K562 (cell line): ENCODE measurements at regions not wholly inside any gene's neighbourhood (a gene's known extent, or its start where the extent isn't known, plus 50 kb on each side); places are given as distances from the start of the nearest gene placed in this dataset.

ENCODE experiments used
- ATAC-seq: fragments of 200-7000 bp; cut with Tn5 transposase; 3 replicates; pipeline ENCODE4 v1.9.1; 2020; ENCODE audit warnings: moderate library complexity
- BruUV-seq: library from RNA; stranded (reverse); fragments of 400-500 nt; replicated peaks from 2 replicates; lab custom pipeline; 2021; lab: Mats Ljungman, UMichigan
- CTCF ChIA-PET: fragments of 300-600 bp; formaldehyde crosslinking; extraction: SDS; loops from one replicate; lab custom pipeline; 2021; ENCODE audit warnings: low intra/inter-chr PET ratio; lab: Yijun Ruan, JAX
- POLR2A ChIA-PET: fragments of 300-600, 350-650 bp; sonication (Branson Sonifier 250); formaldehyde crosslinking; extraction: SDS; loops from one replicate; lab custom pipeline; 2021; ENCODE audit warnings: antibody characterized with exemption, inconsistent platforms; lab: Yijun Ruan, JAX
- DNase-seq, 4 experiments: peaks; one replicate each; pipeline versions ENCODE4 v3.0.0 to v3.0.0-alpha.2; 2011 to 2018; ENCODE audit warnings: low spot score in 3 of 4, mixed read lengths in 3 of 4; ENCODE audit errors: extremely low read depth in 1 of 4
- FAIRE-seq: peaks from 2 replicates; lab custom pipeline; 2011; peaks lifted over from hg19 to GRCh38; lab: Jason Lieb, UNC
- H2AFZ ChIP-seq: 2 replicates; pipeline ENCODE4 v1.6.0; 2011; ENCODE audit warnings: low read depth, low read length, control low read depth, inconsistent platforms
- H3K27ac ChIP-seq: fragments of 200-600 bp; 3 replicates; pipeline ENCODE4 v1.8.0; 2011; ENCODE audit warnings: low read depth, mild to moderate bottlenecking, control low read depth, inconsistent platforms, low read length, moderate library complexity, mixed read lengths; ENCODE audit errors: extremely low read depth
- H3K27me3 ChIP-seq, 2 experiments: fragments of 300-600 bp in 1 of 2; 2 replicates in 1 of 2; 3 replicates in 1 of 2; pipeline versions ENCODE4 v1.6.0 to v1.8.0; 2011; ENCODE audit warnings: inconsistent platforms in 2 of 2, low read length in 2 of 2, mild to moderate bottlenecking in 1 of 2, mixed read lengths in 1 of 2, moderate library complexity in 1 of 2; ENCODE audit not compliant: control insufficient read depth in 2 of 2, insufficient read depth in 2 of 2
- H3K36me3 ChIP-seq: fragments of 300-600 bp; 3 replicates; pipeline ENCODE4 v1.8.0; 2011; ENCODE audit warnings: mild to moderate bottlenecking, low read length, inconsistent platforms; ENCODE audit not compliant: control insufficient read depth, insufficient read depth
- H3K4me1 ChIP-seq, 2 experiments: fragments of 200-600 bp in 1 of 2; replicated peaks in 1 of 2; 2 replicates in 1 of 2; 3 replicates in 1 of 2; pipeline versions ENCODE4 v1.5.1 to v1.8.0; 2011; ENCODE audit warnings: inconsistent platforms in 2 of 2, low read length in 2 of 2, mild to moderate bottlenecking in 1 of 2, mixed read lengths in 1 of 2, moderate library complexity in 1 of 2; ENCODE audit not compliant: control insufficient read depth in 2 of 2, insufficient read depth in 2 of 2
- H3K4me2 ChIP-seq: 2 replicates; pipeline ENCODE4 v1.6.1; 2011; ENCODE audit warnings: low read length, control low read depth, inconsistent platforms, mixed read lengths; ENCODE audit not compliant: insufficient read depth
- H3K4me3 ChIP-seq: fragments of 200-600 bp; sonication (generic), shearing (Covaris generic); 2 replicates; pipeline ENCODE4 v1.5.1; 2016; ENCODE audit warnings: control low read depth, inconsistent platforms
- H3K79me2 ChIP-seq: fragments of 200-600 bp; 3 replicates; pipeline ENCODE4 v1.8.0; 2011; ENCODE audit warnings: low read length, inconsistent platforms; ENCODE audit not compliant: control insufficient read depth, insufficient read depth
- H3K9ac ChIP-seq, 2 experiments: 2 replicates each; pipeline versions ENCODE4 v1.6.0 to v1.6.1; 2011; ENCODE audit warnings: low read depth in 2 of 2, low read length in 2 of 2, control low read depth in 1 of 2, inconsistent platforms in 1 of 2, mild to moderate bottlenecking in 1 of 2, mixed read lengths in 1 of 2; ENCODE audit not compliant: insufficient read depth in 1 of 2
- H3K9me1 ChIP-seq: one replicate; pipeline ENCODE4 v1.6.0; 2011; ENCODE audit warnings: inconsistent platforms, mild to moderate bottlenecking, low read length, moderate library complexity; ENCODE audit not compliant: control insufficient read depth, insufficient read depth
- H3K9me3 ChIP-seq: replicated peaks from 2 replicates; pipeline ENCODE4 v1.5.1; 2011; ENCODE audit warnings: low read depth, low read length, inconsistent platforms; ENCODE audit not compliant: control insufficient read depth, insufficient read depth
- H4K20me1 ChIP-seq: replicated peaks from 2 replicates; pipeline ENCODE4 v1.6.1; 2011; ENCODE audit warnings: low read length, inconsistent platforms, mixed read lengths; ENCODE audit not compliant: control insufficient read depth, insufficient read depth
- CBX3 ChIP-seq, 2 experiments: IDR thresholded peaks; 1 replicate in 1 of 2; 2 replicates in 1 of 2; pipeline ENCODE4 v1.6.1; 2012; ENCODE audit warnings: inconsistent platforms in 2 of 2, low read length in 2 of 2, borderline replicate concordance in 1 of 2, control low read depth in 1 of 2
- CHAMP1 ChIP-seq: fragments of 450-650 bp; IDR thresholded peaks from 2 replicates; pipeline ENCODE4 v1.6.1; 2016; ENCODE audit warnings: mild to moderate bottlenecking
- DNMT1 ChIP-seq: fragments of 450-650 bp; IDR thresholded peaks from 2 replicates; pipeline ENCODE4 v1.6.1; 2016; ENCODE audit warnings: antibody characterized with exemption, mild to moderate bottlenecking
- HLTF ChIP-seq: fragments of 450-650 bp; IDR thresholded peaks from 2 replicates; pipeline ENCODE4 v1.6.1; 2016
- KAT8 ChIP-seq: fragments of 450-650 bp; IDR thresholded peaks from 2 replicates; pipeline ENCODE4 v1.6.1; 2016; ENCODE audit warnings: low read depth, mild to moderate bottlenecking
- PHB ChIP-seq: fragments of 250-450 bp; sonication (Bioruptor Pico); IDR thresholded peaks from 2 replicates; pipeline ENCODE4 v1.5.0; 2021
- ZFP91 ChIP-seq: sonication (generic); formaldehyde crosslinking; IDR thresholded peaks from 2 replicates; pipeline ENCODE4 v1.8.0; 2022; ENCODE audit warnings: mild to moderate bottlenecking, missing genetic modification reagents
- ZNF274 ChIP-seq: IDR thresholded peaks from 2 replicates; pipeline ENCODE4 v1.6.1; 2011; ENCODE audit warnings: low read depth, mild to moderate bottlenecking, low read length, moderate library complexity, borderline replicate concordance
- WGBS: fragments of 100-300 bp; shearing (Covaris generic); methylation state at CpG from one replicate; pipeline ENCODE4 v1.1.6; 2016; ENCODE audit warnings: low coverage, mixed read lengths; ENCODE audit not compliant: insufficient coverage; ENCODE audit errors: missing lambda C conversion rate; 5-methylcytosine and 5-hydroxymethylcytosine counted together
- in situ Hi-C: fragments of 300-500 bp; cut with MboI; formaldehyde crosslinking; loops from 4 replicates; pipeline ENCODE4 v1.15.0; 2018; ENCODE audit warnings: inconsistent platforms, mixed read lengths
- intact Hi-C: fragments of 100-400 bp; cut with micrococcal nuclease; formaldehyde crosslinking; loops from 2 replicates; pipeline ENCODE4 v1.14.2; 2022

DNA sequence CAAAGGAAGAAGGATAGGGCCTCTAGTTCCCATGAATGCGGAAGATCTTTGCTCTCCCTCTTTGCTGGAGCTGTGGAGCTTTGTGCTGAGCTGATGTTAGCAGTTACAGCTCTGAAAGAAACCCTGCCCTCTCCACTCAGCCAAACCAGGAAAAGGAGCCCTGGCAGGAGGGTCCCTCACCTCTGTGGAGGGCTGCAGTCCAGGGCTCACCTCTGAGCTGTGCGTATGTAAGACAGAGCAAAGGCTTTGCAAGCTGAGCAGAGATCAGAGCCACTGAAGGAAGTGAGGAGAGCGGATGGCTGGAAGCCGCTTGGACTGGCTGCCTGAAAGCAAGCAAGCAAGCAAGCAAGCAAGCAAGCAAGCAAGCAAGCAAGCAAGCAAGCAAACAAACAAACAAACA lies 84.7 kb downstream of the RAMP3 start:
- Histone ChIP-seq H3K4me2 (no peak overlapping the region), H3K4me3 (no peak overlapping the region), H3K9me3 (no peaks in the 10 kb centered on the region), H3K27me3 (peaks cover 12 to 42% of the 10 kb centered on the region in 2 experiments; a peak in 3 of 5 replicates)
- TF ChIP-seq DNMT1 (no peak), CBX3 (IDR thresholded peaks at IDR 0.05; ENCODE audit: borderline replicate concordance in 1 of 2, low read length in 2 of 2) (no peak), KAT8 (no peak), ZFP91 (CRISPR knock-in tag) (no peak), PHB (no peak), HLTF (no peak), CHAMP1 (no peak), ZNF274 (no peak)
- TF ChIP-seq, all 486 proteins: peak for 0
- no TSS peak for BruUV-seq
- ChIA-PET POLR2A (no interaction called here), CTCF (no interaction called here)
- FAIRE-seq (no peak), DNase-seq (no peak), ATAC-seq (no peak)
- no peak overlapping the region for H3K9ac ChIP-seq
- intact Hi-C loops = no loop called here
- no peaks in the 10 kb centered on the region for H3K36me3 ChIP-seq
- H3K27ac ChIP-seq = no peak overlapping the region
- in situ Hi-C loops = no loop called here
- 0 out of 2 replicates have a peak overlapping the region, but pooled peaks have one; percentile 28 for H2AFZ ChIP-seq
- 10% methylated on average over 4 of the region's 4 CpGs for whole genome bisulfite sequencing
- H3K79me2 ChIP-seq = no peaks in the 10 kb centered on the region
- H3K9me1 ChIP-seq = no peaks in the 10 kb centered on the region
- H4K20me1 ChIP-seq = peaks cover 7% of the 10 kb centered on the region; the same call in 1 of the 2 replicates
- H3K4me1 ChIP-seq = peaks cover 7 to 11% of the 10 kb centered on the region in 2 experiments; a peak in 3 of 5 replicates
